GM18517 (cell line): ENCODE measurements at regions not wholly inside any gene's neighbourhood (a gene's known extent, or its start where the extent isn't known, plus 50 kb on each side); places are given as distances from the start of the nearest gene placed in this dataset.

Experiments
- ATAC-seq: cut with Tn5 transposase; IDR thresholded peaks from one replicate; pipeline ENCODE4 v1.9.1; 2021; ENCODE audit warnings: mild to moderate bottlenecking, moderate library complexity; ENCODE audit not compliant: unreplicated experiment

GRCh38 chr2:226622484-226622883 lies 177.1 kb downstream of the IRS1 start:
- ATAC-seq, result no peak

- ATAC-seq, result no peak
Observed at GRCh38 chr2:226620176-226620575, 179.4 kb downstream of the IRS1 start.

GRCh38 chr2:226619707-226620106 lies 179.9 kb downstream of the IRS1 start:
- no peak for ATAC-seq

GRCh38 chr2:226618875-226619605 lies 180.6 kb downstream of the IRS1 start:
- no peak for ATAC-seq

- no peak for ATAC-seq
Observed at GRCh38 chr2:226618544-226618874, 181.1 kb downstream of the IRS1 start.

- no peak for ATAC-seq
Observed at GRCh38 chr2:226615891-226616290, 183.7 kb downstream of the IRS1 start.

- no peak for ATAC-seq
Observed at GRCh38 chr2:226611944-226612318, 187.7 kb downstream of the IRS1 start.

GRCh38 chr2:226611196-226611943 lies 188.2 kb downstream of the IRS1 start:
- no peak for ATAC-seq

- no peak for ATAC-seq
Observed at GRCh38 chr2:226609366-226609765, 190.3 kb downstream of the IRS1 start.

- no peak for ATAC-seq
Observed at GRCh38 chr2:226608451-226608850, 191.2 kb downstream of the IRS1 start.

GRCh38 chr2:226607379-226607778 lies 192.2 kb downstream of the IRS1 start:
- no peak for ATAC-seq

- no peak for ATAC-seq
Observed at GRCh38 chr2:226605642-226606041, 194.0 kb downstream of the IRS1 start.

- no peak for ATAC-seq
Observed at GRCh38 chr2:226603606-226604005, 196.0 kb downstream of the IRS1 start.

- no peak for ATAC-seq
Observed at GRCh38 chr2:226601881-226602662, 197.5 kb downstream of the IRS1 start.

- no peak for ATAC-seq
Observed at GRCh38 chr2:226600802-226601201, 198.8 kb downstream of the IRS1 start.

- ATAC-seq, result no peak
Observed at GRCh38 chr2:226600184-226600583, 199.4 kb downstream of the IRS1 start.

- no peak for ATAC-seq
Observed at GRCh38 chr2:226589043-226589442, 210.6 kb downstream of the IRS1 start.

- ATAC-seq, result no peak
Observed at GRCh38 chr2:226585130-226585561, 214.5 kb downstream of the IRS1 start.

GRCh38 chr2:226584518-226585055 lies 215.0 kb downstream of the IRS1 start:
- no peak for ATAC-seq

GRCh38 chr2:226583715-226584114 lies 215.9 kb downstream of the IRS1 start:
- ATAC-seq, result no peak

- ATAC-seq, result no peak
Observed at GRCh38 chr2:226581661-226582060, 218.0 kb downstream of the IRS1 start.
